Spinal cord (tissue), 9 donors: ENCODE measurements at regions not wholly inside any gene's neighbourhood (a gene's known extent, or its start where the extent isn't known, plus 50 kb on each side); places are given as distances from the start of the nearest gene placed in this dataset.

ENCODE experiments used
- DNase-seq, 6 donors: peaks; one replicate each; pipeline versions ENCODE4 v3.0.0 to v3.0.0-alpha.2; 2013 to 2015; ENCODE audit warnings: low spot score in 6 of 6, low read depth in 4 of 6
- H3K27ac ChIP-seq: one replicate; pipeline ENCODE4 v1.5.1; 2013; ENCODE audit warnings: low read depth, low read length, control low read depth
- H3K27me3 ChIP-seq: one replicate; pipeline ENCODE4 v1.6.1; 2013; ENCODE audit warnings: low read length; ENCODE audit not compliant: control insufficient read depth, insufficient read depth
- H3K36me3 ChIP-seq: one replicate; pipeline ENCODE4 v1.6.1; 2013; ENCODE audit warnings: low read length; ENCODE audit not compliant: control insufficient read depth, insufficient read depth
- H3K4me1 ChIP-seq: one replicate; pipeline ENCODE4 v1.6.1; 2013; ENCODE audit warnings: low read length; ENCODE audit not compliant: control insufficient read depth, insufficient read depth
- H3K4me3 ChIP-seq: one replicate; pipeline ENCODE4 v1.5.1; 2013; ENCODE audit warnings: low read depth, low read length, control low read depth
- H3K9me3 ChIP-seq: one replicate; pipeline ENCODE4 v1.6.1; 2013; ENCODE audit warnings: low read length; ENCODE audit not compliant: control insufficient read depth, insufficient read depth
- WGBS: methylation state at CpG from one replicate; pipeline ENCODE4 v1.1.5; 2013; ENCODE audit warnings: missing lambda C conversion rate; ENCODE audit not compliant: insufficient coverage; 5-methylcytosine and 5-hydroxymethylcytosine counted together
- donor health status: healthy.

GRCh38 chr11:13862845-13863392, 99.6 kb upstream of the SPON1 start:
- Histone ChIP-seq H3K36me3 (no peaks in the 10 kb centered on the region), H3K4me3 (no peak overlapping the region), H3K4me1 (peaks cover 5% of the 10 kb centered on the region), H3K27ac (no peak overlapping the region), H3K9me3 (no peaks in the 10 kb centered on the region), H3K27me3 (no peaks in the 10 kb centered on the region)
- 100% methylated on average over 1 of the region's 3 CpGs for WGBS
- DNase-seq: no peak

DNA sequence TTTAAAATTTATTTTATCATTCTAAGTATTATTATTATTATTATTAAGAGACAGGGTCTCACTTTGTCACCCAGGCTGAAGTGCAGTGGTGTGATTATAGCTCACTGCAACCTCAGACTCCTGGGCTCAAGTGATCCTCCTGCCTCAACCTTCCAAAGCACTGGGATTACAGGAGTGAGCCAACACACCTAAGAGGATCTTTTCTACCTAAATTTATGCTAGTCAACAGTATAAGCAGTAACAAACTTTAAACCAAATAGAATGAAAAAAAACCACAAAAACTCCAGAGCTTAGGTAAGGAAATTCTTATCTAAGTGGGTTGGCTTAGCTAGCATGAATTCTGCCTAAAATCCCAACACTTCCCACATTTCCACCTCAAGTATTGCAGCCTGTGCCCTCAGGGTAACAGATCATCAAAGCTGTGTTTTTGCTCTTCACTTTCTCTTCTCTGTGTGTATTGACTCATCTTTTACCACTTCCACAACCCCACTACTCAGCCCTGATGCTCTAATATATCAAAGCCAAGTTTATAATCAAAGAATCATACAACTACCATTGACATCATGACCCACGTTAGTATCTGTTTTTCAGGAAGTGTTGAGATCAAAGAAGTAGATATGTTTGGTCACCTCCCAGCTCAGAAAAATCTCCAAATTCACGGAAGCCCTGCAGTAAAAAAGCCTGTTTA, 93.7 kb upstream of the SPON1 start:
- peaks cover 3% of the 10 kb centered on the region for H3K27me3 ChIP-seq
- WGBS: no CpG with 5 or more reads among the region's 2 CpGs
- H3K27ac ChIP-seq: no peak overlapping the region
- H3K4me1 ChIP-seq: peaks cover 6% of the 10 kb centered on the region
- no peak for DNase-seq
- no peak overlapping the region for H3K4me3 ChIP-seq
- no peaks in the 10 kb centered on the region for H3K9me3 ChIP-seq
- no peaks in the 10 kb centered on the region for H3K36me3 ChIP-seq

DNA sequence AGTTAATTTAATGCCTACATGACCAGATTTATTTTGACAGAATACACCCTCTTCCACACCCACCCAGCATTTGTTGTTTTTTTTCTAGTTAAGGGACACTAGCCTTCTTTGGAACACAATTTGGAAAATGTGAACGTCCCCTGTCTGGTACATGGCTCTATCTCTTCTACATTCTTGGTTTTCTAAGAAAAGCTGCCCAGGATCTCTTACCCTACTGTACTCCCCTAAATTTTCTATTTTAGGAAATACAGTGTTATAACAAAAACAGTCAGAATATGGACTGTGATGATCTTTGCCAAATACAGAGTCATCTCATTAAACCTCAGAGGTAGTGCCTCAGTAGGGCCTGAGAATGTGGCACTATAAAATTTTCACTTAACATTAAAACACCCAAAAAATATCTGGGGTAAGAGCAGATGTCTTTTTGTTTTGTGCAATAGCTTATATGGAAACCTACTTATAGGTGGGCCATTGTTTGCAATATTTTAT, 93.1 kb upstream of the SPON1 start:
- Histone ChIP-seq H3K27me3 (peaks cover 3% of the 10 kb centered on the region), H3K4me3 (no peak overlapping the region), H3K9me3 (no peaks in the 10 kb centered on the region), H3K27ac (no peak overlapping the region), H3K4me1 (peaks cover 6% of the 10 kb centered on the region), H3K36me3 (no peaks in the 10 kb centered on the region)
- WGBS: no CpG with 5 or more reads among the region's 1 CpG
- no peak for DNase-seq

GRCh38 chr11:13874597-13874996, 87.9 kb upstream of the SPON1 start:
- Histone ChIP-seq H3K27ac (no peak overlapping the region), H3K4me1 (peaks cover 6% of the 10 kb centered on the region), H3K36me3 (no peaks in the 10 kb centered on the region), H3K9me3 (no peaks in the 10 kb centered on the region), H3K4me3 (no peak overlapping the region), H3K27me3 (peaks cover 3% of the 10 kb centered on the region)
- DNase-seq: no peak

- Histone ChIP-seq H3K4me1 (peaks cover 6% of the 10 kb centered on the region), H3K9me3 (no peaks in the 10 kb centered on the region), H3K27me3 (peaks cover 3% of the 10 kb centered on the region), H3K27ac (no peak overlapping the region), H3K36me3 (no peaks in the 10 kb centered on the region), H3K4me3 (no peak overlapping the region)
- WGBS: 55% methylated on average over 9 of the region's 9 CpGs
- DNase-seq: peak in 1 of 6 donors; percentile 30
These were observed 86.9 kb upstream of the SPON1 start for GRCh38 chr11:13875643-13876042.

GRCh38 chr11:13876423-13876822, 86.1 kb upstream of the SPON1 start:
- H3K4me1 ChIP-seq: peaks cover 11% of the 10 kb centered on the region
- 88% methylated on average over 2 of the region's 2 CpGs for WGBS
- H3K9me3 ChIP-seq: no peaks in the 10 kb centered on the region

DNA sequence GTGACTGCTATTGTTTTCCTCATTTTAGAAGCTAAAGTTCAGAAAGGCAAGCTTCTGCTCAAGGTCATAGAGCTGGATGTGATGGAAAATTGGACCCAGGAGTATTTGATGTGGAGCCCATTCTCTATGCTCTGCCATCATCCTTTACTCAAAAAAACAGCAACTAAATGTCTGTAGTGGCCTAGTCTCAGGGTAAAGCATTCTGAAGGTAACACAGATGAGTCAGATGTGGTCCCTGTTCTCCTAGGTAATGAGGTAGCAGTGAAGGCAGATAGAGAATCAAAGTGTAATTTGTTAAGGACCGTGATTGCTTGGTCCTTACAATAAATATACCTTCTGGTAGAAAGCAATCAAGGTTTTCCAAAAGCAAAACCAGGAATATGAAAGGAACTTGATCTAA, 84.4 kb upstream of the SPON1 start:
- H3K4me1 ChIP-seq: peaks cover 12% of the 10 kb centered on the region
- H3K27me3 ChIP-seq: peaks cover 3% of the 10 kb centered on the region
- no peak overlapping the region for H3K4me3 ChIP-seq
- no peak overlapping the region for H3K27ac ChIP-seq
- WGBS: no CpG with 5 or more reads among the region's 1 CpG
- DNase-seq: no peak
- no peaks in the 10 kb centered on the region for H3K9me3 ChIP-seq
- H3K36me3 ChIP-seq: no peaks in the 10 kb centered on the region

More at GRCh38 chr11:13876423-13876822, 86.1 kb upstream of the SPON1 start:
- no peaks in the 10 kb centered on the region for H3K36me3 ChIP-seq
- DNase-seq: no peak
- no peak overlapping the region for H3K27ac ChIP-seq
- no peak overlapping the region for H3K4me3 ChIP-seq
- H3K27me3 ChIP-seq: peaks cover 2% of the 10 kb centered on the region

GRCh38 chr11:13880634-13881033, 81.9 kb upstream of the SPON1 start:
- H3K9me3 ChIP-seq: no peaks in the 10 kb centered on the region
- peaks cover 7% of the 10 kb centered on the region for H3K4me1 ChIP-seq
- 60% methylated on average over 2 of the region's 2 CpGs for WGBS
- H3K36me3 ChIP-seq: no peaks in the 10 kb centered on the region
- no peak overlapping the region for H3K4me3 ChIP-seq
- DNase-seq: no peak
- peaks cover 3% of the 10 kb centered on the region for H3K27me3 ChIP-seq
- no peak overlapping the region for H3K27ac ChIP-seq

GRCh38 chr11:13881226-13881905, 81.2 kb upstream of the SPON1 start:
- DNase-seq: peak in 1 of 6 donors; percentile 84
- H3K36me3 ChIP-seq: no peaks in the 10 kb centered on the region
- H3K4me1 ChIP-seq: peaks cover 7% of the 10 kb centered on the region
- WGBS: 54% methylated on average over 8 of the region's 10 CpGs
- no peaks in the 10 kb centered on the region for H3K9me3 ChIP-seq
- H3K27ac ChIP-seq: no peak overlapping the region
- H3K27me3 ChIP-seq: peaks cover 3% of the 10 kb centered on the region
- no peak overlapping the region for H3K4me3 ChIP-seq

- 63% methylated on average over 4 of the region's 4 CpGs for WGBS
These were observed 79.5 kb upstream of the SPON1 start for GRCh38 chr11:13883042-13883441.

More at GRCh38 chr11:13883042-13883441, 79.5 kb upstream of the SPON1 start:
- H3K27me3 ChIP-seq: peaks cover 3% of the 10 kb centered on the region
- H3K27ac ChIP-seq: no peak overlapping the region
- H3K36me3 ChIP-seq: no peaks in the 10 kb centered on the region
- H3K4me3 ChIP-seq: no peak overlapping the region
- peaks cover 7% of the 10 kb centered on the region for H3K4me1 ChIP-seq
- no peaks in the 10 kb centered on the region for H3K9me3 ChIP-seq
- DNase-seq: no peak
